Erythroblast (primary cell): ENCODE measurements at regions not wholly inside any gene's neighbourhood (a gene's known extent, or its start where the extent isn't known, plus 50 kb on each side); places are given as distances from the start of the nearest gene placed in this dataset.

ENCODE experiments used
- GATA1 ChIP-seq: IDR thresholded peaks from 2 replicates; pipeline ENCODE4 v1.6.1; 2011; ENCODE audit warnings: low read depth, mild to moderate bottlenecking, control low read depth, low read length, moderate library complexity
- POLR2A ChIP-seq: IDR thresholded peaks from 2 replicates; pipeline ENCODE4 v1.6.1; 2011; ENCODE audit warnings: mild to moderate bottlenecking, low read length

DNA sequence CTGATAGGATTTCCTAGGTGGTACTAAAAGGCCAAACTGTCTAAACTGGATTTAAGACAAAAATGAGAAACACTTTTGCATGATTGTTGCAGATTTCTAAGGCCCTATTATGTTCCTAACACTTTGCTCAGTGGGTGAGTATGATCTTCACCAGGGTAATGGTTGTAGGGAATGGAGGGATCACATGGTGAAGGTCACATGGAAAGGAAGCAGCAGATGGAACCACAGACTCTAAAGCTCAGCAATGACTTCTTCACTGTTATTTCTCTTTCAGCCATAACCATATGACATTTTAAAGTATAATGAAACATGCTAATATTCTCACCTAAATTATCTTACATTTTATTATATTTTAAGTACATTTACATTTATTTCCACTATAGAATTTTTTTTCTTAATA, 51.5 kb downstream of the CHRM3 start:
- no peak for TF ChIP-seq POLR2A
- no peak for TF ChIP-seq GATA1
